Breast epithelium (tissue), 3 donors: ENCODE measurements at regions not wholly inside any gene's neighbourhood (a gene's known extent, or its start where the extent isn't known, plus 50 kb on each side); places are given as distances from the start of the nearest gene placed in this dataset.

Experiments used
- CTCF ChIP-seq, 3 donors: fragments of 450-650 bp; IDR thresholded peaks; one replicate each; pipeline ENCODE4 v1.5.1; 2016 to 2017; ENCODE audit warnings: antibody characterized with exemption in 3 of 3, mild to moderate bottlenecking in 3 of 3, moderate library complexity in 3 of 3
- POLR2AphosphoS5 ChIP-seq, 3 donors: sonication (generic); formaldehyde crosslinking; IDR thresholded peaks; one replicate each; pipeline ENCODE4 v1.6.1; 2017; ENCODE audit warnings: antibody characterized with exemption in 3 of 3

GRCh38 chr18:35817604-35818352 is 154.7 kb upstream of the RMP24 start:
- TF ChIP-seq CTCF (IDR thresholded peaks at IDR 0.05), result no peak
- TF ChIP-seq POLR2AphosphoS5 (IDR thresholded peaks at IDR 0.05), result no peak
